ENCODE measurements at regions not wholly inside any gene's neighbourhood (a gene's known extent, or its start where the extent isn't known, plus 50 kb on each side); places are given as distances from the start of the nearest gene placed in this dataset.

DNA sequence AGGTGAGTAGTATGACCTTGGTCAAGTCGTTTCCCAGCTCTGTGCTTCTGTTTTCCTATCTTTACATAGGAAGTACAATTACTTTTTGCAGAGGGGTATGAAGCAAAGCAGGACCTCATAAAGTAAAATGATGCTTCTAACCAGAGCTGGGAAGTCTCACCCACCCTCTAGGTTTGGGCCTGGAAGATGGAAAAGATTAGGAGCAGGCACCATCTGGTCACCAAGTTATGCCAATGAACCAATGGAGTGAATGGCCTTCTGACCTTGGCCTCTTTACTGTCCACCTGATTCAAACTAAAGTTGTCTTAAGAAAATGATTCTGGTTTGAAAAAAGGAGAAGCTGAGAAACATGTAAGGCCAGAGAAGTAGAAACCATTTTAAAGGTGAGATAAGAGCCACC is 68.9 kb upstream of the CTNNBL1 start:
- no peak for DNase-seq (ENCODE audit: low read depth in 1 of 2, low spot score in 2 of 2)
- POLR2A ChIA-PET (ENCODE audit: partially characterized antibody): no interaction called here
- no peaks in the 10 kb centered on the region for H3K79me1 ChIP-seq (ENCODE audit: low read depth, low read length)
- H2BK15ac ChIP-seq (ENCODE audit: low read length): no peak overlapping the region
- no peak overlapping the region for H2BK12ac ChIP-seq (ENCODE audit: low read depth, low read length)
- no peak overlapping the region for H4K91ac ChIP-seq (replicated peaks; ENCODE audit: insufficient read length, low read length)
- H3K79me2 ChIP-seq (ENCODE audit: control insufficient read depth in 1 of 2, insufficient read depth in 2 of 2, low read length in 2 of 2): no peaks in the 10 kb centered on the region
- no peak overlapping the region for H2BK20ac ChIP-seq (ENCODE audit: low read length)
- no peak overlapping the region for H2BK5ac ChIP-seq (ENCODE audit: low read depth, low read length)
- H3K4ac ChIP-seq (replicated peaks; ENCODE audit: insufficient read length, low read depth, low read length): no peak overlapping the region
- H3K36me3 ChIP-seq (ENCODE audit: control insufficient read depth in 2 of 4, insufficient read depth in 4 of 4, low read length in 3 of 4): no peaks in the 10 kb centered on the region
- H3K27me3 ChIP-seq (replicated peaks in 1 of 4; ENCODE audit: control insufficient read depth in 3 of 4, extremely low read depth in 1 of 4, insufficient read depth in 3 of 4, low read length in 3 of 4): peaks cover 0 to 6% (median 1%) of the 10 kb centered on the region in 4 experiments; a peak in 4 of 7 replicates
- no peak overlapping the region for H3K4me3 ChIP-seq (ENCODE audit: extremely low read depth in 1 of 4, insufficient read depth in 2 of 4, low read depth in 3 of 4, low read length in 4 of 4)
- no peak for FAIRE-seq
- H4K5ac ChIP-seq (ENCODE audit: insufficient read length, low read depth, low read length): no peak overlapping the region
- no peak overlapping the region for H3K27ac ChIP-seq (ENCODE audit: low read depth, low read length)
- no peak overlapping the region for H2AFZ ChIP-seq (ENCODE audit: low read length)
- no peaks in the 10 kb centered on the region for H4K20me1 ChIP-seq (replicated peaks in 1 of 2; ENCODE audit: control insufficient read depth in 1 of 2, insufficient read depth in 2 of 2, low read length in 2 of 2)
- no peak overlapping the region for H3K4me2 ChIP-seq (ENCODE audit: insufficient read depth in 1 of 2, low read depth in 2 of 2, low read length in 2 of 2)
- H2AK5ac ChIP-seq (ENCODE audit: low read depth, low read length): no peak overlapping the region
- no peak overlapping the region for H3K56ac ChIP-seq (replicated peaks; ENCODE audit: insufficient read length, low read depth, low read length)
- no peaks in the 10 kb centered on the region for H3K4me1 ChIP-seq (replicated peaks in 1 of 4; ENCODE audit: control insufficient read depth in 3 of 4, insufficient read depth in 4 of 4, low read length in 3 of 4)
- H3K9ac ChIP-seq (replicated peaks in 1 of 4; ENCODE audit: extremely low read depth in 1 of 4, low read depth in 3 of 4, low read length in 3 of 4): no peak overlapping the region
- no peak overlapping the region for H4K8ac ChIP-seq (ENCODE audit: extremely low read depth, insufficient read depth, low read length)
- H3K14ac ChIP-seq (ENCODE audit: insufficient read length): no peak overlapping the region
- no peak overlapping the region for H3K18ac ChIP-seq (ENCODE audit: extremely low read depth, low read length)
- H3K23me2 ChIP-seq (ENCODE audit: low read depth, low read length): no peaks in the 10 kb centered on the region
- no peak overlapping the region for H2BK120ac ChIP-seq (replicated peaks; ENCODE audit: low read depth, low read length)
- CTCF ChIA-PET (ENCODE audit: partially characterized antibody): interaction anchor here (1.3 kb wide), 1 partner anchor 58 kb away, joined by 4 read pairs; no protein-coding TSS in a partner anchor
- H3K23ac ChIP-seq (ENCODE audit: insufficient read length): no peak overlapping the region
- H3K9me3 ChIP-seq (ENCODE audit: insufficient read depth in 2 of 2, low read depth in 1 of 2, low read length in 1 of 2): no peaks in the 10 kb centered on the region
- WGBS, 2 experiments (ENCODE audit: extremely low coverage in 1 of 2, insufficient coverage in 1 of 2, insufficient read length in 1 of 2, insufficient replicate concordance in 2 of 2, low coverage in 1 of 2, low lambda C conversion rate in 2 of 2, missing lambda C conversion rate in 1 of 2): 59% methylated on average over 1 of the region's 1 CpG; no CpG with 5 or more reads in 1 of the 2 experiments
- TF ChIP-seq HDAC2 (IDR thresholded peaks at IDR 0.05; ENCODE audit: borderline replicate concordance in 1 of 2, low read depth in 2 of 2, low read length in 2 of 2) (no peak), SUZ12 (IDR thresholded peaks at IDR 0.05; ENCODE audit: low read length) (no peak), BACH1 (IDR thresholded peaks at IDR 0.05; ENCODE audit: low read length) (no peak), POLR2AphosphoS5 (IDR thresholded peaks at IDR 0.05; ENCODE audit: low read depth, low read length) (no peak), TAF7 (optimal IDR thresholded peaks at IDR 0.05; ENCODE audit: borderline replicate concordance, low read depth, low read length) (no peak), RFX5 (IDR thresholded peaks at IDR 0.05; ENCODE audit: borderline replicate concordance, low read depth, low read length) (no peak), CBX8 (IDR thresholded peaks at IDR 0.05; ENCODE audit: borderline replicate concordance, low read depth, low read length) (no peak), NANOG (IDR thresholded peaks at IDR 0.05; ENCODE audit: insufficient read depth, low read depth, low read length, poor library complexity, severe bottlenecking) (no peak), CHD1 (IDR thresholded peaks at IDR 0.05; ENCODE audit: low read depth, low read length) (no peak), SP1 (IDR thresholded peaks at IDR 0.05; ENCODE audit: low read depth, low read length) (no peak)
- TF ChIP-seq, protein P1, sequence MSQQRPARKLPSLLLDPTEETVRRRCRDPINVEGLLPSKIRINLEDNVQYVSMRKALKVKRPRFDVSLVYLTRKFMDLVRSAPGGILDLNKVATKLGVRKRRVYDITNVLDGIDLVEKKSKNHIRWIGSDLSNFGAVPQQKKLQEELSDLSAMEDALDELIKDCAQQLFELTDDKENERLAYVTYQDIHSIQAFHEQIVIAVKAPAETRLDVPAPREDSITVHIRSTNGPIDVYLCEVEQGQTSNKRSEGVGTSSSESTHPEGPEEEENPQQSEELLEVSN (IDR thresholded peaks at IDR 0.05): no peak
- TF ChIP-seq, protein P2, sequence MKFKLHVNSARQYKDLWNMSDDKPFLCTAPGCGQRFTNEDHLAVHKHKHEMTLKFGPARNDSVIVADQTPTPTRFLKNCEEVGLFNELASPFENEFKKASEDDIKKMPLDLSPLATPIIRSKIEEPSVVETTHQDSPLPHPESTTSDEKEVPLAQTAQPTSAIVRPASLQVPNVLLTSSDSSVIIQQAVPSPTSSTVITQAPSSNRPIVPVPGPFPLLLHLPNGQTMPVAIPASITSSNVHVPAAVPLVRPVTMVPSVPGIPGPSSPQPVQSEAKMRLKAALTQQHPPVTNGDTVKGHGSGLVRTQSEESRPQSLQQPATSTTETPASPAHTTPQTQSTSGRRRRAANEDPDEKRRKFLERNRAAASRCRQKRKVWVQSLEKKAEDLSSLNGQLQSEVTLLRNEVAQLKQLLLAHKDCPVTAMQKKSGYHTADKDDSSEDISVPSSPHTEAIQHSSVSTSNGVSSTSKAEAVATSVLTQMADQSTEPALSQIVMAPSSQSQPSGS (IDR thresholded peaks at IDR 0.05; ENCODE audit: low read length): no peak

All from H1 (cell line).